HEK293 (cell line): ENCODE measurements at regions not wholly inside any gene's neighbourhood (a gene's known extent, or its start where the extent isn't known, plus 50 kb on each side); places are given as distances from the start of the nearest gene placed in this dataset.

Source experiments
- CTCF ChIA-PET: fragments of 350-600 bp; formaldehyde crosslinking; extraction: SDS; loops from one replicate; lab custom pipeline; 2021; ENCODE audit warnings: antibody characterized with exemption; lab: Yijun Ruan, JAX
- POLR2A ChIA-PET: fragments of 300-600 bp; formaldehyde crosslinking; extraction: SDS; loops from one replicate; lab custom pipeline; 2020; ENCODE audit warnings: antibody characterized with exemption, inconsistent platforms; lab: Yijun Ruan, JAX
- H3K27ac ChIP-seq: fragments of 200-500 bp; sonication (Bioruptor generic); 2 replicates; pipeline ENCODE4 v1.5.1; 2014; ENCODE audit warnings: low read depth, low read length, control low read depth, inconsistent platforms; ENCODE audit errors: extremely low read depth
- H3K36me3 ChIP-seq, 2 experiments: fragments of 200-500 bp in 1 of 2; sonication (Bioruptor generic) in 1 of 2; 1 replicate in 1 of 2; 2 replicates in 1 of 2; pipeline ENCODE4 v1.5.1; 2014 to 2017; ENCODE audit warnings: inconsistent platforms in 2 of 2, low read length in 2 of 2; ENCODE audit not compliant: control insufficient read depth in 2 of 2, insufficient read depth in 1 of 2
- H3K4me1 ChIP-seq: fragments of 200-500 bp; sonication (Bioruptor generic); 2 replicates; pipeline ENCODE4 v1.5.1; 2014; ENCODE audit warnings: mild to moderate bottlenecking, low read length, inconsistent platforms; ENCODE audit not compliant: control insufficient read depth, insufficient read depth
- H3K4me3 ChIP-seq: 2 replicates; pipeline ENCODE4 v1.5.1; 2011; ENCODE audit warnings: low read depth, mild to moderate bottlenecking, control low read depth, low read length, moderate library complexity
- H3K9me3 ChIP-seq: fragments of 200-500 bp; sonication (Bioruptor generic); 2 replicates; pipeline ENCODE4 v1.5.1; 2014; ENCODE audit warnings: low read depth, low read length, inconsistent platforms; ENCODE audit not compliant: control insufficient read depth, insufficient read depth
- GLI4 ChIP-seq: fragments of 450-650 bp; formaldehyde crosslinking; IDR thresholded peaks from 2 replicates; pipeline ENCODE4 v1.5.1; 2016; ENCODE audit warnings: missing biosample characterization, missing genetic modification characterization
- PRDM1 ChIP-seq: fragments of 450-650 bp; formaldehyde crosslinking; IDR thresholded peaks from 2 replicates; pipeline ENCODE4; 2016; ENCODE audit warnings: missing biosample characterization, missing genetic modification characterization
- ZNF112 ChIP-seq: fragments of 450-650 bp; formaldehyde crosslinking; IDR thresholded peaks from 2 replicates; pipeline ENCODE4 v1.5.0; 2017; ENCODE audit warnings: missing biosample characterization, missing genetic modification characterization
- ZNF133 ChIP-seq: fragments of 450-650 bp; formaldehyde crosslinking; IDR thresholded peaks from 2 replicates; pipeline ENCODE4 v1.5.1; 2016; ENCODE audit warnings: missing biosample characterization, missing genetic modification characterization
- ZNF16 ChIP-seq: fragments of 450-650 bp; formaldehyde crosslinking; IDR thresholded peaks from 2 replicates; pipeline ENCODE4 v1.5.1; 2016; ENCODE audit warnings: low read depth, missing biosample characterization, missing genetic modification characterization
- ZNF211 ChIP-seq: fragments of 450-650 bp; formaldehyde crosslinking; IDR thresholded peaks from 2 replicates; pipeline ENCODE4 v1.5.1; 2016; ENCODE audit warnings: low read depth, missing biosample characterization, missing genetic modification characterization
- ZNF23 ChIP-seq: fragments of 450-650 bp; formaldehyde crosslinking; IDR thresholded peaks from 2 replicates; pipeline ENCODE4 v1.5.1; 2016; ENCODE audit warnings: missing biosample characterization, missing genetic modification characterization, borderline replicate concordance
- ZNF335 ChIP-seq: fragments of 450-650 bp; formaldehyde crosslinking; conservative IDR thresholded peaks from 2 replicates; pipeline ENCODE4 v1.5.1; 2016; ENCODE audit warnings: missing biosample characterization, missing genetic modification characterization
- ZNF350 ChIP-seq: fragments of 450-650 bp; formaldehyde crosslinking; IDR thresholded peaks from 2 replicates; pipeline ENCODE4 v1.5.0; 2017; ENCODE audit warnings: missing biosample characterization, mild to moderate bottlenecking, missing genetic modification characterization
- ZNF48 ChIP-seq: fragments of 450-650 bp; formaldehyde crosslinking; IDR thresholded peaks from 2 replicates; pipeline ENCODE4 v1.5.1; 2016; ENCODE audit warnings: missing biosample characterization, missing genetic modification characterization
- ZNF558 ChIP-seq: fragments of 450-650 bp; formaldehyde crosslinking; IDR thresholded peaks from 2 replicates; pipeline ENCODE4 v1.5.1; 2016; ENCODE audit warnings: missing biosample characterization, missing genetic modification characterization
- ZNF621 ChIP-seq: fragments of 450-650 bp; formaldehyde crosslinking; IDR thresholded peaks from 2 replicates; pipeline ENCODE4 v1.5.1; 2017; ENCODE audit warnings: missing biosample characterization, missing genetic modification characterization
- ZNF707 ChIP-seq: fragments of 450-650 bp; formaldehyde crosslinking; IDR thresholded peaks from 2 replicates; pipeline ENCODE4 v1.5.1; 2016; ENCODE audit warnings: missing biosample characterization, missing genetic modification characterization
- ZSCAN30 ChIP-seq: fragments of 450-650 bp; IDR thresholded peaks from 2 replicates; pipeline ENCODE4 v1.5.1; 2018; ENCODE audit warnings: missing biosample characterization, mild to moderate bottlenecking, missing genetic modification characterization, moderate library complexity
- TF ChIP-seq, protein P1 (sequence below): fragments of 450-650 bp; formaldehyde crosslinking; IDR thresholded peaks from 2 replicates; pipeline ENCODE4 v1.5.1; 2016; ENCODE audit warnings: missing biosample characterization, missing genetic modification characterization
- TF ChIP-seq, protein P2 (sequence below): fragments of 450-650 bp; formaldehyde crosslinking; IDR thresholded peaks from 2 replicates; pipeline ENCODE4 v1.5.1; 2016; ENCODE audit warnings: missing biosample characterization, missing genetic modification characterization, borderline replicate concordance
- TF ChIP-seq, protein P3 (sequence below): fragments of 450-650 bp; formaldehyde crosslinking; IDR thresholded peaks from 2 replicates; pipeline ENCODE4 v1.5.1; 2016; ENCODE audit warnings: missing biosample characterization, missing genetic modification characterization
- TF ChIP-seq, protein P4 (sequence below): fragments of 450-650 bp; formaldehyde crosslinking; IDR thresholded peaks from 2 replicates; pipeline ENCODE4 v1.5.1; 2016; ENCODE audit warnings: missing biosample characterization, missing genetic modification characterization, borderline replicate concordance
- TF ChIP-seq, protein P5 (sequence below): fragments of 450-650 bp; formaldehyde crosslinking; IDR thresholded peaks from 2 replicates; pipeline ENCODE4 v1.5.1; 2016; ENCODE audit warnings: missing biosample characterization, missing genetic modification characterization, low read depth
- TF ChIP-seq, protein P6 (sequence below): fragments of 450-650 bp; formaldehyde crosslinking; IDR thresholded peaks from 2 replicates; pipeline ENCODE4 v1.5.1; 2016; ENCODE audit warnings: missing biosample characterization, missing genetic modification characterization

DNA sequence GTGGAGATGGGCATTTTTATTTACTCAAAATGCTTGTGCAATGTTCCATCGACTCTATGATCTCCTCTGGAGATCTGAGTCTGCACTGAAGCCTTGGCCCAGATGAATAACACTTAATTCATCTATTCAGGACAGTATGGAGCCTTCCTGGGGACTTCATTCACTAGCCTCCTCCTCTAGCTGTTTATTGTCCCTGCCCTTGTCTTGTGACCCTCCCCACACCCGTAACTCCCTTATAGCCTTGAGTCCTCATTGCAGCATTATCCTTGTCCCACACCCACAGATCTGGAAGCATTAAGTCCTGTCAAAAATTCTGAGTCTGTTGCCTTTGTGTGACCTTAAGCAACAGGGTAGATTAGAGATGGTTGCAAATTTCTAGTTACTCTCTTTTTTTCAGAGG lies 138.3 kb upstream of the LMO4 start (continued):
- TF ChIP-seq, protein P1, sequence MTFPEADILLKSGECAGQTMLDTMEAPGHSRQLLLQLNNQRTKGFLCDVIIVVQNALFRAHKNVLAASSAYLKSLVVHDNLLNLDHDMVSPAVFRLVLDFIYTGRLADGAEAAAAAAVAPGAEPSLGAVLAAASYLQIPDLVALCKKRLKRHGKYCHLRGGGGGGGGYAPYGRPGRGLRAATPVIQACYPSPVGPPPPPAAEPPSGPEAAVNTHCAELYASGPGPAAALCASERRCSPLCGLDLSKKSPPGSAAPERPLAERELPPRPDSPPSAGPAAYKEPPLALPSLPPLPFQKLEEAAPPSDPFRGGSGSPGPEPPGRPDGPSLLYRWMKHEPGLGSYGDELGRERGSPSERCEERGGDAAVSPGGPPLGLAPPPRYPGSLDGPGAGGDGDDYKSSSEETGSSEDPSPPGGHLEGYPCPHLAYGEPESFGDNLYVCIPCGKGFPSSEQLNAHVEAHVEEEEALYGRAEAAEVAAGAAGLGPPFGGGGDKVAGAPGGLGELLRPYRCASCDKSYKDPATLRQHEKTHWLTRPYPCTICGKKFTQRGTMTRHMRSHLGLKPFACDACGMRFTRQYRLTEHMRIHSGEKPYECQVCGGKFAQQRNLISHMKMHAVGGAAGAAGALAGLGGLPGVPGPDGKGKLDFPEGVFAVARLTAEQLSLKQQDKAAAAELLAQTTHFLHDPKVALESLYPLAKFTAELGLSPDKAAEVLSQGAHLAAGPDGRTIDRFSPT (tag by site-specific recombination), result no peak
- TF ChIP-seq PRDM1 (no peak), ZSCAN30 (tag by site-specific recombination) (no peak), ZNF211 (no peak), ZNF16 (tag by site-specific recombination) (no peak), ZNF707 (no peak), ZNF48 (no peak), ZNF23 (tag by site-specific recombination) (no peak), ZNF350 (tag by site-specific recombination) (no peak), ZNF133 (no peak)
- TF ChIP-seq, protein P2, sequence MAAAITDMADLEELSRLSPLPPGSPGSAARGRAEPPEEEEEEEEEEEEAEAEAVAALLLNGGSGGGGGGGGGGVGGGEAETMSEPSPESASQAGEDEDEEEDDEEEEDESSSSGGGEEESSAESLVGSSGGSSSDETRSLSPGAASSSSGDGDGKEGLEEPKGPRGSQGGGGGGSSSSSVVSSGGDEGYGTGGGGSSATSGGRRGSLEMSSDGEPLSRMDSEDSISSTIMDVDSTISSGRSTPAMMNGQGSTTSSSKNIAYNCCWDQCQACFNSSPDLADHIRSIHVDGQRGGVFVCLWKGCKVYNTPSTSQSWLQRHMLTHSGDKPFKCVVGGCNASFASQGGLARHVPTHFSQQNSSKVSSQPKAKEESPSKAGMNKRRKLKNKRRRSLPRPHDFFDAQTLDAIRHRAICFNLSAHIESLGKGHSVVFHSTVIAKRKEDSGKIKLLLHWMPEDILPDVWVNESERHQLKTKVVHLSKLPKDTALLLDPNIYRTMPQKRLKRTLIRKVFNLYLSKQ (tag by site-specific recombination), result no peak
- TF ChIP-seq, protein P3, sequence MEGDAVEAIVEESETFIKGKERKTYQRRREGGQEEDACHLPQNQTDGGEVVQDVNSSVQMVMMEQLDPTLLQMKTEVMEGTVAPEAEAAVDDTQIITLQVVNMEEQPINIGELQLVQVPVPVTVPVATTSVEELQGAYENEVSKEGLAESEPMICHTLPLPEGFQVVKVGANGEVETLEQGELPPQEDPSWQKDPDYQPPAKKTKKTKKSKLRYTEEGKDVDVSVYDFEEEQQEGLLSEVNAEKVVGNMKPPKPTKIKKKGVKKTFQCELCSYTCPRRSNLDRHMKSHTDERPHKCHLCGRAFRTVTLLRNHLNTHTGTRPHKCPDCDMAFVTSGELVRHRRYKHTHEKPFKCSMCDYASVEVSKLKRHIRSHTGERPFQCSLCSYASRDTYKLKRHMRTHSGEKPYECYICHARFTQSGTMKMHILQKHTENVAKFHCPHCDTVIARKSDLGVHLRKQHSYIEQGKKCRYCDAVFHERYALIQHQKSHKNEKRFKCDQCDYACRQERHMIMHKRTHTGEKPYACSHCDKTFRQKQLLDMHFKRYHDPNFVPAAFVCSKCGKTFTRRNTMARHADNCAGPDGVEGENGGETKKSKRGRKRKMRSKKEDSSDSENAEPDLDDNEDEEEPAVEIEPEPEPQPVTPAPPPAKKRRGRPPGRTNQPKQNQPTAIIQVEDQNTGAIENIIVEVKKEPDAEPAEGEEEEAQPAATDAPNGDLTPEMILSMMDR (tag by site-specific recombination), result no peak
- TF ChIP-seq, protein P4, sequence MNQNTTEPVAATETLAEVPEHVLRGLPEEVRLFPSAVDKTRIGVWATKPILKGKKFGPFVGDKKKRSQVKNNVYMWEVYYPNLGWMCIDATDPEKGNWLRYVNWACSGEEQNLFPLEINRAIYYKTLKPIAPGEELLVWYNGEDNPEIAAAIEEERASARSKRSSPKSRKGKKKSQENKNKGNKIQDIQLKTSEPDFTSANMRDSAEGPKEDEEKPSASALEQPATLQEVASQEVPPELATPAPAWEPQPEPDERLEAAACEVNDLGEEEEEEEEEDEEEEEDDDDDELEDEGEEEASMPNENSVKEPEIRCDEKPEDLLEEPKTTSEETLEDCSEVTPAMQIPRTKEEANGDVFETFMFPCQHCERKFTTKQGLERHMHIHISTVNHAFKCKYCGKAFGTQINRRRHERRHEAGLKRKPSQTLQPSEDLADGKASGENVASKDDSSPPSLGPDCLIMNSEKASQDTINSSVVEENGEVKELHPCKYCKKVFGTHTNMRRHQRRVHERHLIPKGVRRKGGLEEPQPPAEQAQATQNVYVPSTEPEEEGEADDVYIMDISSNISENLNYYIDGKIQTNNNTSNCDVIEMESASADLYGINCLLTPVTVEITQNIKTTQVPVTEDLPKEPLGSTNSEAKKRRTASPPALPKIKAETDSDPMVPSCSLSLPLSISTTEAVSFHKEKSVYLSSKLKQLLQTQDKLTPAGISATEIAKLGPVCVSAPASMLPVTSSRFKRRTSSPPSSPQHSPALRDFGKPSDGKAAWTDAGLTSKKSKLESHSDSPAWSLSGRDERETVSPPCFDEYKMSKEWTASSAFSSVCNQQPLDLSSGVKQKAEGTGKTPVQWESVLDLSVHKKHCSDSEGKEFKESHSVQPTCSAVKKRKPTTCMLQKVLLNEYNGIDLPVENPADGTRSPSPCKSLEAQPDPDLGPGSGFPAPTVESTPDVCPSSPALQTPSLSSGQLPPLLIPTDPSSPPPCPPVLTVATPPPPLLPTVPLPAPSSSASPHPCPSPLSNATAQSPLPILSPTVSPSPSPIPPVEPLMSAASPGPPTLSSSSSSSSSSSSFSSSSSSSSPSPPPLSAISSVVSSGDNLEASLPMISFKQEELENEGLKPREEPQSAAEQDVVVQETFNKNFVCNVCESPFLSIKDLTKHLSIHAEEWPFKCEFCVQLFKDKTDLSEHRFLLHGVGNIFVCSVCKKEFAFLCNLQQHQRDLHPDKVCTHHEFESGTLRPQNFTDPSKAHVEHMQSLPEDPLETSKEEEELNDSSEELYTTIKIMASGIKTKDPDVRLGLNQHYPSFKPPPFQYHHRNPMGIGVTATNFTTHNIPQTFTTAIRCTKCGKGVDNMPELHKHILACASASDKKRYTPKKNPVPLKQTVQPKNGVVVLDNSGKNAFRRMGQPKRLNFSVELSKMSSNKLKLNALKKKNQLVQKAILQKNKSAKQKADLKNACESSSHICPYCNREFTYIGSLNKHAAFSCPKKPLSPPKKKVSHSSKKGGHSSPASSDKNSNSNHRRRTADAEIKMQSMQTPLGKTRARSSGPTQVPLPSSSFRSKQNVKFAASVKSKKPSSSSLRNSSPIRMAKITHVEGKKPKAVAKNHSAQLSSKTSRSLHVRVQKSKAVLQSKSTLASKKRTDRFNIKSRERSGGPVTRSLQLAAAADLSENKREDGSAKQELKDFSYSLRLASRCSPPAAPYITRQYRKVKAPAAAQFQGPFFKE (tag by site-specific recombination), result no peak

DNA sequence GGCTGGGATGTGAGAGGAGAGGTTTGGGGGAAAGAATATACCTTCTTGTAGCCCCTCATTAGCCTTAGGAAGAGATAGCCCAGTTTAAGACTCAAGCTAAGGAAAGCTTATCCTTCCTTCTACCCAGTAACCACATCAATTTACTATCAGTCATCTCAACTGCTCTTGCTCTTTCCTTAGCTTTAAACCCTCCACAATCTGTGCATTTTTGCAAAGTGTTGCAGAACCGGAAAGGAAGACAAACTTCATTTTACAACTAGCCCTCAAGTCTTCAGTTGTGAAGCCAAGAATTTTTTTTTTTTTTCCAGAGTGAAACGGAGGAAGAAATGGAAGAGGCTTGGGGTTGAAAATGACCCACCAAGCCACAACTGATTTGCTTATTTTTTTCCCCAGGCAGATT lies 137.0 kb upstream of the LMO4 start:
- H3K27ac ChIP-seq, result no peak overlapping the region
- no peaks in the 10 kb centered on the region for H3K36me3 ChIP-seq
- ChIA-PET POLR2A (interaction anchor here (0.7 kb wide), 1 partner anchor 65 kb away, joined by 3 read pairs; no protein-coding TSS in a partner anchor), CTCF (no interaction called here)
- TF ChIP-seq, protein P5, sequence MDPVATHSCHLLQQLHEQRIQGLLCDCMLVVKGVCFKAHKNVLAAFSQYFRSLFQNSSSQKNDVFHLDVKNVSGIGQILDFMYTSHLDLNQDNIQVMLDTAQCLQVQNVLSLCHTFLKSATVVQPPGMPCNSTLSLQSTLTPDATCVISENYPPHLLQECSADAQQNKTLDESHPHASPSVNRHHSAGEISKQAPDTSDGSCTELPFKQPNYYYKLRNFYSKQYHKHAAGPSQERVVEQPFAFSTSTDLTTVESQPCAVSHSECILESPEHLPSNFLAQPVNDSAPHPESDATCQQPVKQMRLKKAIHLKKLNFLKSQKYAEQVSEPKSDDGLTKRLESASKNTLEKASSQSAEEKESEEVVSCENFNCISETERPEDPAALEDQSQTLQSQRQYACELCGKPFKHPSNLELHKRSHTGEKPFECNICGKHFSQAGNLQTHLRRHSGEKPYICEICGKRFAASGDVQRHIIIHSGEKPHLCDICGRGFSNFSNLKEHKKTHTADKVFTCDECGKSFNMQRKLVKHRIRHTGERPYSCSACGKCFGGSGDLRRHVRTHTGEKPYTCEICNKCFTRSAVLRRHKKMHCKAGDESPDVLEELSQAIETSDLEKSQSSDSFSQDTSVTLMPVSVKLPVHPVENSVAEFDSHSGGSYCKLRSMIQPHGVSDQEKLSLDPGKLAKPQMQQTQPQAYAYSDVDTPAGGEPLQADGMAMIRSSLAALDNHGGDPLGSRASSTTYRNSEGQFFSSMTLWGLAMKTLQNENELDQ, result no peak
- TF ChIP-seq ZNF558 (tag by site-specific recombination), result no peak
- TF ChIP-seq ZNF112 (tag by site-specific recombination), result no peak
- TF ChIP-seq ZNF335 (tag by site-specific recombination), result no peak
- TF ChIP-seq ZNF621 (tag by site-specific recombination), result no peak
- TF ChIP-seq GLI4 (tag by site-specific recombination), result no peak
- TF ChIP-seq, protein P6, sequence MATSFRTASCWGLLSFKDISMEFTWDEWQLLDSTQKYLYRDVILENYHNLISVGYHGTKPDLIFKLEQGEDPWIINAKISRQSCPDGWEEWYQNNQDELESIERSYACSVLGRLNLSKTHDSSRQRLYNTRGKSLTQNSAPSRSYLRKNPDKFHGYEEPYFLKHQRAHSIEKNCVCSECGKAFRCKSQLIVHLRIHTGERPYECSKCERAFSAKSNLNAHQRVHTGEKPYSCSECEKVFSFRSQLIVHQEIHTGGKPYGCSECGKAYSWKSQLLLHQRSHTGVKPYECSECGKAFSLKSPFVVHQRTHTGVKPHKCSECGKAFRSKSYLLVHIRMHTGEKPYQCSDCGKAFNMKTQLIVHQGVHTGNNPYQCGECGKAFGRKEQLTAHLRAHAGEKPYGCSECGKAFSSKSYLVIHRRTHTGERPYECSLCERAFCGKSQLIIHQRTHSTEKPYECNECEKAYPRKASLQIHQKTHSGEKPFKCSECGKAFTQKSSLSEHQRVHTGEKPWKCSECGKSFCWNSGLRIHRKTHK, result no peak
- no peaks in the 10 kb centered on the region for H3K4me1 ChIP-seq
- H3K9me3 ChIP-seq, result no peaks in the 10 kb centered on the region
- H3K4me3 ChIP-seq, result no peak overlapping the region
